Activated T-helper 1 cell treated with anti-CD3 and anti-CD28 coated beads, Interleukin-12 subunit alpha, Interleukin-12 subunit beta, Interleukin-2, Interleukin-4 antibody, amounts not matched to agents 30 ng/mL and 10 ng/mL and 1 ng/mL, durations not matched to agents 14 hours and 24 hours and 36 hours (primary cell): ENCODE measurements at regions not wholly inside any gene's neighbourhood (a gene's known extent, or its start where the extent isn't known, plus 50 kb on each side); places are given as distances from the start of the nearest gene placed in this dataset.
"Not testable (repeated sequence)": the region's sequence is repeated elsewhere in the genome, so short reads cannot be mapped to it uniquely, and the experiment has no call there.

Source experiments
- DNase-seq: peaks from one replicate; pipeline ENCODE4 v3.0.0; 2021; ENCODE audit warnings: low spot score
- H3K27ac Mint-ChIP-seq: one replicate; pipeline ENCODE4 v1.8.0; 2021; ENCODE audit warnings: mild to moderate bottlenecking, mixed read lengths
- H3K27me3 Mint-ChIP-seq: one replicate; pipeline ENCODE4 v1.8.0; 2022; ENCODE audit warnings: mild to moderate bottlenecking, moderate library complexity, mixed read lengths; ENCODE audit not compliant: insufficient read depth
- H3K36me3 Mint-ChIP-seq: one replicate; pipeline ENCODE4 v1.8.0; 2021; ENCODE audit warnings: low read depth, mixed read lengths
- H3K4me1 Mint-ChIP-seq: one replicate; pipeline ENCODE4 v1.8.0; 2021; ENCODE audit warnings: low read depth, mixed read lengths
- H3K4me3 Mint-ChIP-seq: one replicate; pipeline ENCODE4 v1.8.0; 2021; ENCODE audit warnings: mild to moderate bottlenecking, moderate library complexity, mixed read lengths
- H3K9me3 Mint-ChIP-seq: one replicate; pipeline ENCODE4 v1.8.0; 2021; ENCODE audit warnings: mixed read lengths
- intact Hi-C: fragments of 100-400 bp; cut with micrococcal nuclease; formaldehyde crosslinking; loops from one replicate; pipeline ENCODE4 v1.15.1; 2024

GRCh38 chr20:52041966-52042365 lies 149.6 kb downstream of the ZFP64 start:
- Mint-ChIP-seq H3K27me3 (no peaks in the 10 kb centered on the region), H3K36me3 (no peaks in the 10 kb centered on the region), H3K4me1 (peaks cover 5% of the 10 kb centered on the region), H3K4me3 (no peak overlapping the region), H3K27ac (no peak overlapping the region), H3K9me3 (no peaks in the 10 kb centered on the region)
- intact Hi-C loops, result loop anchor here (10.0 kb wide), 1 partner anchor 1033 kb away; no protein-coding TSS in a partner anchor
- no peak for DNase-seq

GRCh38 chr20:52039790-52040189 lies 151.8 kb downstream of the ZFP64 start:
- Mint-ChIP-seq H3K27me3 (no peaks in the 10 kb centered on the region), H3K27ac (no peak overlapping the region), H3K36me3 (no peaks in the 10 kb centered on the region), H3K4me1 (no peaks in the 10 kb centered on the region), H3K9me3 (no peaks in the 10 kb centered on the region), H3K4me3 (no peak overlapping the region)
- intact Hi-C loops, result loop anchor here (10.0 kb wide), 1 partner anchor 1035 kb away; no protein-coding TSS in a partner anchor
- no peak for DNase-seq

- DNase-seq, intact Hi-C loops, H3K27me3 Mint-ChIP-seq, H3K4me1 Mint-ChIP-seq, H3K9me3 Mint-ChIP-seq, H3K36me3 Mint-ChIP-seq, H3K27ac Mint-ChIP-seq, H3K4me3 Mint-ChIP-seq: not testable (repeated sequence)
These were observed 152.9 kb downstream of the ZFP64 start for GRCh38 chr20:52038632-52039031.

- peaks cover 11% of the 10 kb centered on the region for H3K4me1 Mint-ChIP-seq
- H3K9me3 Mint-ChIP-seq, result no peaks in the 10 kb centered on the region
- intact Hi-C loops, result no loop called here
- H3K27ac Mint-ChIP-seq, result no peak overlapping the region
- DNase-seq, result no peak
- no peaks in the 10 kb centered on the region for H3K27me3 Mint-ChIP-seq
- H3K4me3 Mint-ChIP-seq, result no peak overlapping the region
- H3K36me3 Mint-ChIP-seq, result no peaks in the 10 kb centered on the region
These were observed 154.2 kb downstream of the ZFP64 start for GRCh38 chr20:52037370-52037769.

GRCh38 chr20:52035977-52036376 lies 155.6 kb downstream of the ZFP64 start:
- Mint-ChIP-seq H3K4me3 (no peak overlapping the region), H3K36me3 (peaks cover 4% of the 10 kb centered on the region), H3K4me1 (peaks cover 25% of the 10 kb centered on the region), H3K27me3 (no peaks in the 10 kb centered on the region), H3K27ac (no peak overlapping the region), H3K9me3 (peaks cover 4% of the 10 kb centered on the region)
- no peak for DNase-seq
- intact Hi-C loops, result no loop called here

GRCh38 chr20:52035498-52035897 lies 156.1 kb downstream of the ZFP64 start:
- Mint-ChIP-seq H3K4me3 (no peak overlapping the region), H3K36me3 (peaks cover 6% of the 10 kb centered on the region), H3K9me3 (peaks cover 4% of the 10 kb centered on the region), H3K27me3 (no peaks in the 10 kb centered on the region), H3K4me1 (peaks cover 30% of the 10 kb centered on the region), H3K27ac (no peak overlapping the region)
- DNase-seq, result no peak
- intact Hi-C loops, result no loop called here

- Mint-ChIP-seq H3K4me3 (no peak overlapping the region), H3K36me3 (peaks cover 6% of the 10 kb centered on the region), H3K4me1 (peaks cover 31% of the 10 kb centered on the region), H3K27ac (no peak overlapping the region), H3K9me3 (peaks cover 4% of the 10 kb centered on the region), H3K27me3 (no peaks in the 10 kb centered on the region)
- intact Hi-C loops, result no loop called here
- DNase-seq, result no peak
These were observed 157.0 kb downstream of the ZFP64 start for GRCh38 chr20:52034581-52034980.

- peaks cover 31% of the 10 kb centered on the region for H3K4me1 Mint-ChIP-seq
- DNase-seq, result no peak
- peak overlapping the region; percentile 48 for H3K27ac Mint-ChIP-seq
- H3K9me3 Mint-ChIP-seq, result peaks cover 4% of the 10 kb centered on the region
- intact Hi-C loops, result no loop called here
- no peaks in the 10 kb centered on the region for H3K27me3 Mint-ChIP-seq
- H3K4me3 Mint-ChIP-seq, result no peak overlapping the region
- peaks cover 6% of the 10 kb centered on the region for H3K36me3 Mint-ChIP-seq
These were observed 158.3 kb downstream of the ZFP64 start for GRCh38 chr20:52033313-52033712.

GRCh38 chr20:52032304-52032683 lies 159.3 kb downstream of the ZFP64 start:
- intact Hi-C loops, result loop anchor here (1.0 kb wide), 2 partner anchors 15 to 401 kb away; no protein-coding TSS in a partner anchor
- Mint-ChIP-seq H3K4me1 (peaks cover 31% of the 10 kb centered on the region), H3K4me3 (peak overlapping the region; percentile 8), H3K27ac (peak overlapping the region; percentile 82)
- not testable (repeated sequence) for H3K36me3 Mint-ChIP-seq, H3K27me3 Mint-ChIP-seq, DNase-seq, H3K9me3 Mint-ChIP-seq

GRCh38 chr20:52031563-52032303 lies 159.8 kb downstream of the ZFP64 start:
- no peaks in the 10 kb centered on the region for H3K27me3 Mint-ChIP-seq
- peaks cover 4% of the 10 kb centered on the region for H3K9me3 Mint-ChIP-seq
- peak; percentile 48 for DNase-seq
- H3K36me3 Mint-ChIP-seq, result peaks cover 6% of the 10 kb centered on the region
- peaks cover 31% of the 10 kb centered on the region for H3K4me1 Mint-ChIP-seq
- intact Hi-C loops, result loop anchor here (1.0 kb wide), 2 partner anchors 16 to 400 kb away; no protein-coding TSS in a partner anchor
- H3K4me3 Mint-ChIP-seq, result peak overlapping the region; percentile 40
- peak overlapping the region; percentile 82 for H3K27ac Mint-ChIP-seq

GRCh38 chr20:52031206-52031562 lies 160.4 kb downstream of the ZFP64 start:
- no peaks in the 10 kb centered on the region for H3K27me3 Mint-ChIP-seq
- H3K4me1 Mint-ChIP-seq, result peaks cover 31% of the 10 kb centered on the region
- peak overlapping the region; percentile 82 for H3K27ac Mint-ChIP-seq
- peaks cover 6% of the 10 kb centered on the region for H3K36me3 Mint-ChIP-seq
- peaks cover 4% of the 10 kb centered on the region for H3K9me3 Mint-ChIP-seq
- intact Hi-C loops, result no loop called here
- H3K4me3 Mint-ChIP-seq, result peak overlapping the region; percentile 40
- no peak for DNase-seq

- DNase-seq, H3K36me3 Mint-ChIP-seq, H3K9me3 Mint-ChIP-seq, H3K4me3 Mint-ChIP-seq, H3K27ac Mint-ChIP-seq, intact Hi-C loops, H3K27me3 Mint-ChIP-seq: not testable (repeated sequence)
- H3K4me1 Mint-ChIP-seq, result peaks cover 31% of the 10 kb centered on the region
These were observed 162.4 kb downstream of the ZFP64 start for GRCh38 chr20:52029129-52029528.

- Mint-ChIP-seq H3K36me3 (peaks cover 2% of the 10 kb centered on the region), H3K27ac (no peak overlapping the region), H3K9me3 (no peaks in the 10 kb centered on the region), H3K4me3 (no peak overlapping the region), H3K27me3 (no peaks in the 10 kb centered on the region), H3K4me1 (peaks cover 6% of the 10 kb centered on the region)
- DNase-seq, result no peak
- intact Hi-C loops, result no loop called here
These were observed 165.6 kb downstream of the ZFP64 start for GRCh38 chr20:52025938-52026337.

GRCh38 chr20:52019313-52019712 lies 172.3 kb downstream of the ZFP64 start:
- Mint-ChIP-seq H3K4me1 (no peaks in the 10 kb centered on the region), H3K27ac (no peak overlapping the region), H3K27me3 (peaks cover 3% of the 10 kb centered on the region), H3K4me3 (no peak overlapping the region), H3K9me3 (no peaks in the 10 kb centered on the region), H3K36me3 (no peaks in the 10 kb centered on the region)
- intact Hi-C loops, result no loop called here
- no peak for DNase-seq
